ENCODE measurements at regions not wholly inside any gene's neighbourhood (a gene's known extent, or its start where the extent isn't known, plus 50 kb on each side); places are given as distances from the start of the nearest gene placed in this dataset.

DNA sequence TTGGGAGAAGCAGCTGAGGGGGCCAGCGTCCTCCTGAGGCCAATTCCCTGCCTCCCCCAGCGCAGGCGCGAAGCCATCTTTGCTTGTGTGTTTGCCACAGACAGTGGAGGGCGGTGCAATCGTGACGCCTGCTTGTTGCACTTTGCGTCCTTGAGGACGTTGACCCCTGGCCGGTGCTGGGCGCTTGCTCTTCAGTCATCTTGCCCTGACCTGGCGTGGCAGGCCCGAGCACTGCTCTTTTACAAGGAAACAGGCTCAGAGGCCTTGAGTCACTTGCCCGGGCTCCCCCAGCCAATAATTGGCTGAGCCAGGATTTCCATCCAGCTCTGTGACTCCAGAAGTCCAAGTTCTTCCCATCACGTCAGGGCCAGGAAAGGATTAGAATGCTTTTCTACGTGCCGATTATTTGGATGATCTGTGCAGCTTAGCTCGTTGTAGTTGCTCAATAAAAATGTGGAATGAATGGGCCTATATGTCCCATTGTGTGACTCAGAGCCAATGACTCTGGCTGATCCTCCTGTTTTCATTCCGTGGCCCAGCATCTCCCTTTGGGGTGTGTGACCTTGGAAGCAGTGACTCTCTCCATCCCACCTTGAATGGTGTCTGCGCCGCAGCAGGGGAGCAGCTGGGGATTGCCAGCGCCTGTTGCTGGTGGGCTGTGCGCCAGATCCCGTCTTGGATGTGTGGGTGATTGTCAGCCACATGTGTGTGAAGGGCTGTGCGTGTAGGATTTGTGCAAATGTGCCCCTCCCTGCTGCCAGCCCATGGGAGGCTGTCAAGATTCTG, 214.1 kb downstream of the SEC14L1 start (continued):
- TF ChIP-seq, protein P1, sequence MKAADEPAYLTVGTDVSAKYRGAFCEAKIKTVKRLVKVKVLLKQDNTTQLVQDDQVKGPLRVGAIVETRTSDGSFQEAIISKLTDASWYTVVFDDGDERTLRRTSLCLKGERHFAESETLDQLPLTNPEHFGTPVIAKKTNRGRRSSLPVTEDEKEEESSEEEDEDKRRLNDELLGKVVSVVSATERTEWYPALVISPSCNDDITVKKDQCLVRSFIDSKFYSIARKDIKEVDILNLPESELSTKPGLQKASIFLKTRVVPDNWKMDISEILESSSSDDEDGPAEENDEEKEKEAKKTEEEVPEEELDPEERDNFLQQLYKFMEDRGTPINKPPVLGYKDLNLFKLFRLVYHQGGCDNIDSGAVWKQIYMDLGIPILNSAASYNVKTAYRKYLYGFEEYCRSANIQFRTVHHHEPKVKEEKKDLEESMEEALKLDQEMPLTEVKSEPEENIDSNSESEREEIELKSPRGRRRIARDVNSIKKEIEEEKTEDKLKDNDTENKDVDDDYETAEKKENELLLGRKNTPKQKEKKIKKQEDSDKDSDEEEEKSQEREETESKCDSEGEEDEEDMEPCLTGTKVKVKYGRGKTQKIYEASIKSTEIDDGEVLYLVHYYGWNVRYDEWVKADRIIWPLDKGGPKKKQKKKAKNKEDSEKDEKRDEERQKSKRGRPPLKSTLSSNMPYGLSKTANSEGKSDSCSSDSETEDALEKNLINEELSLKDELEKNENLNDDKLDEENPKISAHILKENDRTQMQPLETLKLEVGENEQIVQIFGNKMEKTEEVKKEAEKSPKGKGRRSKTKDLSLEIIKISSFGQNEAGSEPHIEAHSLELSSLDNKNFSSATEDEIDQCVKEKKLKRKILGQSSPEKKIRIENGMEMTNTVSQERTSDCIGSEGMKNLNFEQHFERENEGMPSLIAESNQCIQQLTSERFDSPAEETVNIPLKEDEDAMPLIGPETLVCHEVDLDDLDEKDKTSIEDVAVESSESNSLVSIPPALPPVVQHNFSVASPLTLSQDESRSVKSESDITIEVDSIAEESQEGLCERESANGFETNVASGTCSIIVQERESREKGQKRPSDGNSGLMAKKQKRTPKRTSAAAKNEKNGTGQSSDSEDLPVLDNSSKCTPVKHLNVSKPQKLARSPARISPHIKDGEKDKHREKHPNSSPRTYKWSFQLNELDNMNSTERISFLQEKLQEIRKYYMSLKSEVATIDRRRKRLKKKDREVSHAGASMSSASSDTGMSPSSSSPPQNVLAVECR (CRISPR knock-in tag; IDR thresholded peaks at IDR 0.05; ENCODE audit: borderline replicate concordance) = peak; percentile 85
- TF ChIP-seq, protein P2, sequence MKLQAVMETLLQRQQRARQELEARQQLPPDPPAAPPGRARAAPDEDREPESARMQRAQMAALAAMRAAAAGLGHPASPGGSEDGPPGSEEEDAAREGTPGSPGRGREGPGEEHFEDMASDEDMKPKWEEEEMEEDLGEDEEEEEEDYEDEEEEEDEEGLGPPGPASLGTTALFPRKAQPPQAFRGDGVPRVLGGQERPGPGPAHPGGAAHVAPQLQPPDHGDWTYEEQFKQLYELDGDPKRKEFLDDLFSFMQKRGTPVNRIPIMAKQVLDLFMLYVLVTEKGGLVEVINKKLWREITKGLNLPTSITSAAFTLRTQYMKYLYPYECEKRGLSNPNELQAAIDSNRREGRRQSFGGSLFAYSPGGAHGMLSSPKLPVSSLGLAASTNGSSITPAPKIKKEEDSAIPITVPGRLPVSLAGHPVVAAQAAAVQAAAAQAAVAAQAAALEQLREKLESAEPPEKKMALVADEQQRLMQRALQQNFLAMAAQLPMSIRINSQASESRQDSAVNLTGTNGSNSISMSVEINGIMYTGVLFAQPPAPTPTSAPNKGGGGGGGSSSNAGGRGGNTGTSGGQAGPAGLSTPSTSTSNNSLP (IDR thresholded peaks at IDR 0.05; ENCODE audit: low read depth, low read length) = peak; percentile 54; the same call in 1 of the 2 replicates
- TF ChIP-seq KDM1A (CRISPR knock-in tag; IDR thresholded peaks at IDR 0.05) (no peak), ZBTB8A (CRISPR knock-in tag; IDR thresholded peaks at IDR 0.05; ENCODE audit: borderline replicate concordance, low read depth) (peak; percentile 67; the same call in 1 of the 2 replicates), NFE2L1 (CRISPR knock-in tag; IDR thresholded peaks at IDR 0.05; ENCODE audit: borderline replicate concordance) (no peak), REPIN1 (CRISPR knock-in tag; IDR thresholded peaks at IDR 0.05; ENCODE audit: borderline replicate concordance, low read depth) (peak; percentile 92), HDAC2 (CRISPR knock-in tag; IDR thresholded peaks at IDR 0.05) (peak; percentile 91), ZZZ3 (CRISPR knock-in tag; IDR thresholded peaks at IDR 0.05; ENCODE audit: borderline replicate concordance) (0 out of 2 replicates have a peak, but pooled peaks have one; percentile 27), ZNF746 (CRISPR knock-in tag; IDR thresholded peaks at IDR 0.05) (0 out of 2 replicates have a peak, but pooled peaks have one; percentile 77), SAP130 (CRISPR knock-in tag; IDR thresholded peaks at IDR 0.05; ENCODE audit: low read depth) (peak; percentile 90), MXI1 (IDR thresholded peaks at IDR 0.05; ENCODE audit: borderline replicate concordance, low read depth, low read length) (peak; percentile 70; the same call in 1 of the 3 replicates), ZNF224 (CRISPR knock-in tag; IDR thresholded peaks at IDR 0.05) (0 out of 2 replicates have a peak, but pooled peaks have one; percentile 87), ISX (CRISPR knock-in tag; conservative IDR thresholded peaks at IDR 0.05) (no peak), MAF1 (CRISPR knock-in tag; IDR thresholded peaks at IDR 0.05; ENCODE audit: borderline replicate concordance) (no peak), ZNF143 (CRISPR knock-in tag; IDR thresholded peaks at IDR 0.05) (peak; percentile 53), HDAC1 (CRISPR knock-in tag; IDR thresholded peaks at IDR 0.05) (peak; percentile 98), CEBPB (IDR thresholded peaks at IDR 0.05; ENCODE audit: borderline replicate concordance, low read depth, low read length) (peak; percentile 79), SMYD3 (CRISPR knock-in tag; IDR thresholded peaks at IDR 0.05) (no peak), GFI1 (CRISPR knock-in tag; IDR thresholded peaks at IDR 0.05; ENCODE audit: borderline replicate concordance) (peak; percentile 87; the same call in 1 of the 2 replicates), ZNF839 (CRISPR knock-in tag; IDR thresholded peaks at IDR 0.05; ENCODE audit: borderline replicate concordance) (0 out of 2 replicates have a peak, but pooled peaks have one; percentile 61)
- TF ChIP-seq, protein P3, sequence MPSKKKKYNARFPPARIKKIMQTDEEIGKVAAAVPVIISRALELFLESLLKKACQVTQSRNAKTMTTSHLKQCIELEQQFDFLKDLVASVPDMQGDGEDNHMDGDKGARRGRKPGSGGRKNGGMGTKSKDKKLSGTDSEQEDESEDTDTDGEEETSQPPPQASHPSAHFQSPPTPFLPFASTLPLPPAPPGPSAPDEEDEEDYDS (CRISPR knock-in tag; IDR thresholded peaks at IDR 0.05) = peak; percentile 37; the same call in 1 of the 2 replicates
- TF ChIP-seq, protein P4, sequence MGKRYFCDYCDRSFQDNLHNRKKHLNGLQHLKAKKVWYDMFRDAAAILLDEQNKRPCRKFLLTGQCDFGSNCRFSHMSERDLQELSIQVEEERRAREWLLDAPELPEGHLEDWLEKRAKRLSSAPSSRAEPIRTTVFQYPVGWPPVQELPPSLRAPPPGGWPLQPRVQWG (CRISPR knock-in tag; IDR thresholded peaks at IDR 0.05; ENCODE audit: borderline replicate concordance, low read depth) = no peak
- TF ChIP-seq, protein P5, sequence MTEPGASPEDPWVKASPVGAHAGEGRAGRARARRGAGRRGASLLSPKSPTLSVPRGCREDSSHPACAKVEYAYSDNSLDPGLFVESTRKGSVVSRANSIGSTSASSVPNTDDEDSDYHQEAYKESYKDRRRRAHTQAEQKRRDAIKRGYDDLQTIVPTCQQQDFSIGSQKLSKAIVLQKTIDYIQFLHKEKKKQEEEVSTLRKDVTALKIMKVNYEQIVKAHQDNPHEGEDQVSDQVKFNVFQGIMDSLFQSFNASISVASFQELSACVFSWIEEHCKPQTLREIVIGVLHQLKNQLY (CRISPR knock-in tag; IDR thresholded peaks at IDR 0.05) = peak; percentile 63; the same call in 1 of the 2 replicates

Data from HepG2 (cell line).